CD4-positive, CD25-positive, alpha-beta regulatory T cell (primary cell): ENCODE measurements at regions not wholly inside any gene's neighbourhood (a gene's known extent, or its start where the extent isn't known, plus 50 kb on each side); places are given as distances from the start of the nearest gene placed in this dataset.

Experiments used
- ATAC-seq, 2 donors: fragments of 150-1000 bp; cut with Tn5 transposase; one replicate each; pipeline ENCODE4 v1.10.0; 2021; ENCODE audit warnings: low read depth in 2 of 2, moderate number of reproducible peaks in 2 of 2, moderate library complexity in 1 of 2
- DNase-seq, 3 donors: peaks; one replicate each; pipeline versions ENCODE4 v3.0.0 to v3.0.0-alpha.2; 2012 to 2022; ENCODE audit warnings: mixed read lengths in 1 of 3
- H3K27ac ChIP-seq: one replicate; pipeline ENCODE4 v1.7.0; 2013; ENCODE audit warnings: mild to moderate bottlenecking, low read length; ENCODE audit not compliant: insufficient read depth, poor library complexity, severe bottlenecking
- H3K27me3 ChIP-seq: one replicate; pipeline ENCODE4 v1.7.0; 2013; ENCODE audit warnings: low read length; ENCODE audit not compliant: control insufficient read depth, insufficient read depth
- H3K36me3 ChIP-seq: one replicate; pipeline ENCODE4 v1.7.0; 2013; ENCODE audit warnings: mild to moderate bottlenecking, low read length, moderate library complexity; ENCODE audit not compliant: control insufficient read depth, insufficient read depth
- H3K4me1 ChIP-seq: 2 replicates; pipeline ENCODE4 v1.7.0; 2013; ENCODE audit warnings: mild to moderate bottlenecking, low read length; ENCODE audit not compliant: insufficient read depth, control insufficient read depth, poor library complexity, severe bottlenecking
- H3K4me3 ChIP-seq: one replicate; pipeline ENCODE4 v1.7.0; 2013; ENCODE audit warnings: low read depth, mild to moderate bottlenecking, low read length, moderate library complexity
- H3K9me3 ChIP-seq, 2 experiments: 1 replicate in 1 of 2; 2 replicates in 1 of 2; pipeline ENCODE4 v1.7.0; 2013; ENCODE audit warnings: low read length in 2 of 2, mild to moderate bottlenecking in 1 of 2, moderate library complexity in 1 of 2; ENCODE audit not compliant: control insufficient read depth in 2 of 2
- H3K27ac Mint-ChIP-seq, 3 donors: one replicate each; pipeline ENCODE4 v1.8.0; 2020 to 2022; ENCODE audit warnings: mild to moderate bottlenecking in 3 of 3, mixed read lengths in 3 of 3, moderate library complexity in 2 of 3
- H3K27me3 Mint-ChIP-seq: one replicate; pipeline ENCODE4 v1.8.0; 2022; ENCODE audit warnings: mild to moderate bottlenecking, mixed read lengths
- H3K36me3 Mint-ChIP-seq: one replicate; pipeline ENCODE4 v1.8.0; 2020; ENCODE audit warnings: mixed read lengths
- H3K4me1 Mint-ChIP-seq, 4 donors: one replicate each; pipeline ENCODE4 v1.8.0; 2020 to 2022; ENCODE audit warnings: mixed read lengths in 4 of 4, mild to moderate bottlenecking in 1 of 4
- H3K4me3 Mint-ChIP-seq, 4 donors: one replicate each; pipeline ENCODE4 v1.8.0; 2020 to 2022; ENCODE audit warnings: mild to moderate bottlenecking in 4 of 4, mixed read lengths in 4 of 4, moderate library complexity in 3 of 4
- H3K9me3 Mint-ChIP-seq, 7 donors: one replicate each; pipeline ENCODE4 v1.8.0; 2020 to 2022; ENCODE audit warnings: mixed read lengths in 7 of 7, mild to moderate bottlenecking in 3 of 7, moderate library complexity in 2 of 7

DNA sequence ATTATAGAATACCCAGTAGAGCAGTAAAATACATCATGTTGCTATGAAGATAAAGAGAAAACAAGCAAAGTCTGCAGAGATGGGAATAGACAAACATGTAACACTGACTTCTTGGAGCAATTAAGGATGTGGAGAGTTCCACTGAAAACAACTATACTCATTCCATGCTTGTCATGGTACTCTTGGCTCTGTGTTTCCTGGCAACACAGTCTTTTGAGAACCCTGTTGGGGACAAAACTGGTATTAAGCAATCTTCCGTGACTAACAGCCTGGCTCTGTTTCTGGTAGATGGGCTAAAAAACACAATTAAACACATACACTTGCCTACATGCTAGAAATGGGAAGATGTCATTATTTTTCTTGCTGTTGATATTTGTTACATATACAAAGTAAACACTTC, 1212.3 kb upstream of the GBE1 start:
- ATAC-seq (no peak), DNase-seq (no peak)
- H3K9me3 Mint-ChIP-seq, result peaks cover 0 to 29% (median 11%) of the 10 kb centered on the region in 7 donors
- no peaks in the 10 kb centered on the region for H3K4me1 Mint-ChIP-seq
- no peak overlapping the region for H3K4me3 Mint-ChIP-seq
- H3K4me3 ChIP-seq, result no peak overlapping the region
- H3K27me3 Mint-ChIP-seq, result no peaks in the 10 kb centered on the region
- H3K27me3 ChIP-seq, result no peaks in the 10 kb centered on the region
- H3K4me1 ChIP-seq, result no peaks in the 10 kb centered on the region
- no peak overlapping the region for H3K27ac ChIP-seq
- H3K36me3 ChIP-seq, result no peaks in the 10 kb centered on the region
- H3K27ac Mint-ChIP-seq, result no peak overlapping the region
- H3K9me3 ChIP-seq, result peaks cover 0 to 4% of the 10 kb centered on the region in 2 experiments
- H3K36me3 Mint-ChIP-seq, result no peaks in the 10 kb centered on the region

DNA sequence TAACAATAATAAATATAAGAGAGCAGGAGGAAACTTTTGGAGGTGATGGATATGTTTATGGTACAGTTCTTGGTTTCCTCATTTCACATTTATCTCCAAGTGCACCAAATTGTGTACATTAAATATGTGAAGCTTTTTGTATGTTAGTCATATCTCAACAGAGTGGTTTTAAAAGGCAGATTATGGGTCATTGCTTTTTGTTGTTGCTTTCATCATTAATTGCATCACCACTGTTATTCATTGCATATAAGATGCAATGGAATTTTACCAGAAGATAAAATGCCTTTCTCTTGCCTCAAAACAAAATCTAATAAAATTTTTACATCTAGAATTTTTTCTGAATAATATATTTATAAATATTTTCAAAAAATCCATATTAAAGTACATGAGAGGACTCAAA, 1198.9 kb upstream of the GBE1 start:
- no peaks in the 10 kb centered on the region for H3K4me1 Mint-ChIP-seq
- DNase-seq, result no peak
- no peaks in the 10 kb centered on the region for H3K27me3 ChIP-seq
- no peak overlapping the region for H3K27ac Mint-ChIP-seq
- no peaks in the 10 kb centered on the region for H3K4me1 ChIP-seq
- H3K27me3 Mint-ChIP-seq, result no peaks in the 10 kb centered on the region
- no peak overlapping the region for H3K4me3 Mint-ChIP-seq
- no peaks in the 10 kb centered on the region for H3K9me3 ChIP-seq
- H3K36me3 Mint-ChIP-seq, result no peaks in the 10 kb centered on the region
- ATAC-seq, result no peak
- H3K27ac ChIP-seq, result no peak overlapping the region
- H3K9me3 Mint-ChIP-seq, result peaks cover 3 to 15% (median 4%) of the 10 kb centered on the region in 7 donors
- H3K36me3 ChIP-seq, result no peaks in the 10 kb centered on the region
- H3K4me3 ChIP-seq, result no peak overlapping the region

DNA sequence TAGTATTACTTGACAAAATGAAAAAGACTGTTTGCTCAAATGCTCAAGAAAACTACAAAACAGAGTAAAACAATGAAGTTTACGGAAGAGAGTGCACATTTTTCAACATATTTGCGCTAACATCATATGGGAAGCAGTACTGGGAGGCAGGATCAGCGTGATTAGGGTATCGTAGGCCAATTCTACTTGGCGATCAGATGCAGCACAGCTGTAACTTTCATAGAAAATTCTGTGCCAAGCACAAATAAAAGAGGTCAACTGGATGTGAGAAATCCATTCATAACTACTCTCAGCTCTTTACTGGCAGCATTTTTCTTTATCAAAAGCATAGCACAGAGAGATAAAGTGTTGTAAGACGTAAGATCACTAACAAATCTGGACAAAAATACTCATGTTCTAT, 1196.3 kb upstream of the GBE1 start:
- Histone ChIP-seq H3K27me3 (no peaks in the 10 kb centered on the region), H3K36me3 (no peaks in the 10 kb centered on the region), H3K4me1 (no peaks in the 10 kb centered on the region), H3K27ac (no peak overlapping the region), H3K9me3 (no peaks in the 10 kb centered on the region), H3K4me3 (no peak overlapping the region)
- no peaks in the 10 kb centered on the region for H3K27me3 Mint-ChIP-seq
- DNase-seq (no peak), ATAC-seq (no peak)
- H3K9me3 Mint-ChIP-seq, result peaks cover 0 to 19% (median 5%) of the 10 kb centered on the region in 7 donors
- no peak overlapping the region for H3K27ac Mint-ChIP-seq
- no peak overlapping the region for H3K4me3 Mint-ChIP-seq
- H3K4me1 Mint-ChIP-seq, result no peaks in the 10 kb centered on the region
- H3K36me3 Mint-ChIP-seq, result no peaks in the 10 kb centered on the region

DNA sequence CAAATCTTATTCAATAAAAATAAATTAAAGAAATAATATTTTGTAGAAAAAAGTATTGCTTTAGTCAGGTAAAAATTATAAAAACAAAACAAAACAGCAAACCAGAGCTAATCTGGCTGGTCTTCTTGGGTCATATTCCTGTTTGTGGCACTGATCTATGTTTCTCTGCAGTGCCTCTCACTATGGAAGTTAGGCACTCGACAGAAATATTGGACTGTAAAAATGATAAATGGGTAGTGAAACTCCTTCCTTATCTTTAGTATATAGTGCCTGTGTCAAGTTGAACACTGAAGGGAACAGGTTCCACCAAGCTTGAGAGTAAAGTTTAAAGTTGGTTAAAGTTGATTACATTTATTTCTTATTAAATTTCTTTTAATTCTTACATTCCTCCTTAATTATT, 1195.6 kb upstream of the GBE1 start:
- DNase-seq (no peak), ATAC-seq (no peak)
- Mint-ChIP-seq H3K27ac (no peak overlapping the region), H3K4me3 (no peak overlapping the region), H3K36me3 (no peaks in the 10 kb centered on the region), H3K9me3 (peaks cover 0 to 19% (median 5%) of the 10 kb centered on the region in 7 donors), H3K27me3 (no peaks in the 10 kb centered on the region), H3K4me1 (no peaks in the 10 kb centered on the region)
- Histone ChIP-seq H3K4me3 (no peak overlapping the region), H3K36me3 (no peaks in the 10 kb centered on the region), H3K4me1 (no peaks in the 10 kb centered on the region), H3K27me3 (no peaks in the 10 kb centered on the region), H3K9me3 (no peaks in the 10 kb centered on the region), H3K27ac (no peak overlapping the region)

DNA sequence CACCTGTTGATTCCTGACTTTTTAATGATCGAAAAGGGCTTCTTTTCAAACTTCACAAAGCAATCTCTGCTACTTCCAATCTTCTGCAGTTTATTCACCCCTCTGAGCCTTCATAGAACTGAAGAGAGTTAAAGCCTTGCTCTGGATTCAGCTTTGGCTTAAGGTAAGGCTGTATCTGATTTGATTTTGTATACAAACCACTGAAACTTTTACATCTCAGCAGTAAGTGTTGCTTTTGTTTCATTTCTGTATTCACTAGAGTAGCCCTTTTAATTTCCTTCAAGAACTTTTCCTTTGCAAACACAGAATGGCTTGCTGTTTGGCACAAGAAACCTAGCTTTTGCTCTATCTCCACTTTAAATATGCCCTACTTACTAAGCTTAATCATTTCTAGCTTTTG, 1193.0 kb upstream of the GBE1 start:
- H3K4me3 Mint-ChIP-seq, result no peak overlapping the region
- no peaks in the 10 kb centered on the region for H3K36me3 ChIP-seq
- H3K27me3 Mint-ChIP-seq, result no peaks in the 10 kb centered on the region
- no peak overlapping the region for H3K27ac Mint-ChIP-seq
- no peak overlapping the region for H3K27ac ChIP-seq
- no peaks in the 10 kb centered on the region for H3K27me3 ChIP-seq
- DNase-seq (no peak), ATAC-seq (no peak)
- H3K4me3 ChIP-seq, result no peak overlapping the region
- H3K4me1 Mint-ChIP-seq, result no peaks in the 10 kb centered on the region
- no peaks in the 10 kb centered on the region for H3K9me3 ChIP-seq
- H3K9me3 Mint-ChIP-seq, result peaks cover 0 to 13% (median 5%) of the 10 kb centered on the region in 7 donors
- H3K4me1 ChIP-seq, result no peaks in the 10 kb centered on the region
- no peaks in the 10 kb centered on the region for H3K36me3 Mint-ChIP-seq

DNA sequence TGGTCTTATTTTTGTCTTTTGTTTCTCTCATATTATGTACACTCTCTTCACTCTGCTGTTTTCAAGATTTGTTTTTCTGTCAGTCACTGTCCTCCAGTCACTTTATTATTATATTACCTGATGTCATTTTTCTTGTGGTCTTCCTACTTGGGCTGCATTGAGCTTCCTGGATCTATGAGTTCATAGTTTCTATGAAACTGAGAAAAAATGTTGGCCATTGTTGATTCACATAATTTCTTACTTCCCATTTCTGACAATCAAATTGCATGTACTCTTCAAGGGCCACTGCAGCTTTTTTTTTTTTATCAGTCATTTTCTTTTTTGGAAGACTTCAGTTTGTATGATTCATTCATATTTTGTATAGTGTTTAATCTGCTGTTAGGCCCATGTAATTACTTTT, 1180.6 kb upstream of the GBE1 start:
- Mint-ChIP-seq H3K27ac (no peak overlapping the region), H3K9me3 (peaks cover 0 to 10% (median 3%) of the 10 kb centered on the region in 7 donors), H3K4me3 (no peak overlapping the region)

DNA sequence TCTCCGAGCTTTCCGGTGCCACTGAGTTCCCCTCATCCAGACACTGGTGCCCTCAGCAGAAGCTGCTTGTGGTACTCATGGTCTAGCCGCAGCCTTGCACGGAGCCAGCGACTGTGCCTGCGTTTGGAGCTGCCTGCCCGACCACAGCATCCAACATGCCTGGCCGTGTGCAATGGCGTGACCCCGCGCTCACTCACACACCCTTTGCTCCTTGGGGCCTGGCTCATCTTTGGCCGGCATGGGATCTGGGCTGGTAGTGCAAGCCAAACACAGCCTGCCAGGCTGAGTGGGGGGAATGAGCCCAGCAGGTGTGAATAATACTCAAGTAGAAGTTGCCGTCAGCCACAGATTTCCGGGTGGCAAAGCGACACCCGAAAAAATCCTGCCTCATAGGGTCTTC, 1178.7 kb upstream of the GBE1 start:
- Mint-ChIP-seq H3K9me3 (peaks cover 0 to 10% (median 3%) of the 10 kb centered on the region in 7 donors), H3K4me1 (no peaks in the 10 kb centered on the region), H3K27me3 (no peaks in the 10 kb centered on the region), H3K4me3 (no peak overlapping the region), H3K27ac (no peak overlapping the region), H3K36me3 (no peaks in the 10 kb centered on the region)
- Histone ChIP-seq H3K27ac (no peak overlapping the region), H3K4me3 (no peak overlapping the region), H3K27me3 (no peaks in the 10 kb centered on the region), H3K36me3 (no peaks in the 10 kb centered on the region), H3K4me1 (no peaks in the 10 kb centered on the region), H3K9me3 (peaks cover 2 to 19% of the 10 kb centered on the region in 2 experiments)
- ATAC-seq (no peak), DNase-seq (no peak)

More for the DNA sequence above, 1180.6 kb upstream of the GBE1 start:
- H3K9me3 ChIP-seq, result peaks cover 0 to 19% of the 10 kb centered on the region in 2 experiments
- no peak overlapping the region for H3K4me3 ChIP-seq
- no peaks in the 10 kb centered on the region for H3K36me3 ChIP-seq
- no peak for ATAC-seq
- H3K27me3 Mint-ChIP-seq, result no peaks in the 10 kb centered on the region
- H3K27me3 ChIP-seq, result no peaks in the 10 kb centered on the region
- no peak overlapping the region for H3K27ac ChIP-seq
- no peaks in the 10 kb centered on the region for H3K4me1 Mint-ChIP-seq
- H3K36me3 Mint-ChIP-seq, result no peaks in the 10 kb centered on the region
- DNase-seq, result no peak
- H3K4me1 ChIP-seq, result no peaks in the 10 kb centered on the region

DNA sequence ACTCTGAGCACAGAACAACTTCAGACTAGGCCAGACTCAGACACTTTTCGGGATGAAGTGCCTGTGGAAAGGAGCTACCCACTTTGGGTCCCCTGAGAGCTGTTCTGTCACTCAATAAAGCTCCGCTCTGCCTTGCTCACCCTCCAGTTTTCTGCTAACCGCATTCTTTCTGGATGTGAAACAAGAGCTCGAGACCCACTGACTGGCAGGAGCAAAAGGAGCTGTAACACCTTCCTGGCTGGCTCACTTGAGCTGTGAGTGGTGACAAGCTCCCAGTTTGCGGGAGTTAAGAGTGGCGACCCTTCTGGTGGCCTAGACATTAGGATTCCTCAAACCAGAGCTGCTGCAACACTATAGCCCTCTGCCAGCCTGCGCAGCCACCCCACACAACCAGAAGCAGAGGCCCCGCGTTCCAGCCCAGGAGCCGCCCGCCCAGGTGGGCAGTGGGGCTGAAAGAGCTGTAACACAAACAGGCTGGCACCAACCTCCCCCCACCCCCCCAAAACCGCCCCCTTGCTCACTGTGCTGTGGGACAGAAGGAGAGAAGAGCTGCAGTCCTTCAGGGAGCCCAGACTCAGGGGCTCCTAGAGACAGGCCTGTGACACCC, 1178.1 kb upstream of the GBE1 start:
- no peak overlapping the region for H3K27ac ChIP-seq
- H3K27ac Mint-ChIP-seq, result no peak overlapping the region
- no peaks in the 10 kb centered on the region for H3K4me1 Mint-ChIP-seq
- H3K27me3 Mint-ChIP-seq, result no peaks in the 10 kb centered on the region
- H3K27me3 ChIP-seq, result no peaks in the 10 kb centered on the region
- H3K36me3 Mint-ChIP-seq, result no peaks in the 10 kb centered on the region
- no peaks in the 10 kb centered on the region for H3K4me1 ChIP-seq
- H3K4me3 Mint-ChIP-seq, result no peak overlapping the region
- H3K9me3 Mint-ChIP-seq, result peaks cover 0 to 7% (median 3%) of the 10 kb centered on the region in 7 donors
- no peak overlapping the region for H3K4me3 ChIP-seq
- no peaks in the 10 kb centered on the region for H3K36me3 ChIP-seq
- ATAC-seq (no peak), DNase-seq (no peak)
- H3K9me3 ChIP-seq, result peaks cover 2 to 18% of the 10 kb centered on the region in 2 experiments
